K562 (cell line): ENCODE measurements at regions not wholly inside any gene's neighbourhood (a gene's known extent, or its start where the extent isn't known, plus 50 kb on each side); places are given as distances from the start of the nearest gene placed in this dataset.

Source experiments
- ATAC-seq: fragments of 200-7000 bp; cut with Tn5 transposase; 3 replicates; pipeline ENCODE4 v1.9.1; 2020; ENCODE audit warnings: moderate library complexity
- BruUV-seq: library from RNA; stranded (reverse); fragments of 400-500 nt; replicated peaks from 2 replicates; lab custom pipeline; 2021; lab: Mats Ljungman, UMichigan
- CTCF ChIA-PET: fragments of 300-600 bp; formaldehyde crosslinking; extraction: SDS; loops from one replicate; lab custom pipeline; 2021; ENCODE audit warnings: low intra/inter-chr PET ratio; lab: Yijun Ruan, JAX
- POLR2A ChIA-PET: fragments of 300-600, 350-650 bp; sonication (Branson Sonifier 250); formaldehyde crosslinking; extraction: SDS; loops from one replicate; lab custom pipeline; 2021; ENCODE audit warnings: antibody characterized with exemption, inconsistent platforms; lab: Yijun Ruan, JAX
- DNase-seq, 4 experiments: peaks; one replicate each; pipeline versions ENCODE4 v3.0.0 to v3.0.0-alpha.2; 2011 to 2018; ENCODE audit warnings: low spot score in 3 of 4, mixed read lengths in 3 of 4; ENCODE audit errors: extremely low read depth in 1 of 4
- FAIRE-seq: peaks from 2 replicates; lab custom pipeline; 2011; peaks lifted over from hg19 to GRCh38; lab: Jason Lieb, UNC
- H2AFZ ChIP-seq: 2 replicates; pipeline ENCODE4 v1.6.0; 2011; ENCODE audit warnings: low read depth, low read length, control low read depth, inconsistent platforms
- H3K27ac ChIP-seq: fragments of 200-600 bp; 3 replicates; pipeline ENCODE4 v1.8.0; 2011; ENCODE audit warnings: low read depth, mild to moderate bottlenecking, control low read depth, inconsistent platforms, low read length, moderate library complexity, mixed read lengths; ENCODE audit errors: extremely low read depth
- H3K27me3 ChIP-seq, 2 experiments: fragments of 300-600 bp in 1 of 2; 2 replicates in 1 of 2; 3 replicates in 1 of 2; pipeline versions ENCODE4 v1.6.0 to v1.8.0; 2011; ENCODE audit warnings: inconsistent platforms in 2 of 2, low read length in 2 of 2, mild to moderate bottlenecking in 1 of 2, mixed read lengths in 1 of 2, moderate library complexity in 1 of 2; ENCODE audit not compliant: control insufficient read depth in 2 of 2, insufficient read depth in 2 of 2
- H3K36me3 ChIP-seq: fragments of 300-600 bp; 3 replicates; pipeline ENCODE4 v1.8.0; 2011; ENCODE audit warnings: mild to moderate bottlenecking, low read length, inconsistent platforms; ENCODE audit not compliant: control insufficient read depth, insufficient read depth
- H3K4me1 ChIP-seq, 2 experiments: fragments of 200-600 bp in 1 of 2; replicated peaks in 1 of 2; 2 replicates in 1 of 2; 3 replicates in 1 of 2; pipeline versions ENCODE4 v1.5.1 to v1.8.0; 2011; ENCODE audit warnings: inconsistent platforms in 2 of 2, low read length in 2 of 2, mild to moderate bottlenecking in 1 of 2, mixed read lengths in 1 of 2, moderate library complexity in 1 of 2; ENCODE audit not compliant: control insufficient read depth in 2 of 2, insufficient read depth in 2 of 2
- H3K4me2 ChIP-seq: 2 replicates; pipeline ENCODE4 v1.6.1; 2011; ENCODE audit warnings: low read length, control low read depth, inconsistent platforms, mixed read lengths; ENCODE audit not compliant: insufficient read depth
- H3K4me3 ChIP-seq: fragments of 200-600 bp; sonication (generic), shearing (Covaris generic); 2 replicates; pipeline ENCODE4 v1.5.1; 2016; ENCODE audit warnings: control low read depth, inconsistent platforms
- H3K79me2 ChIP-seq: fragments of 200-600 bp; 3 replicates; pipeline ENCODE4 v1.8.0; 2011; ENCODE audit warnings: low read length, inconsistent platforms; ENCODE audit not compliant: control insufficient read depth, insufficient read depth
- H3K9ac ChIP-seq, 2 experiments: 2 replicates each; pipeline versions ENCODE4 v1.6.0 to v1.6.1; 2011; ENCODE audit warnings: low read depth in 2 of 2, low read length in 2 of 2, control low read depth in 1 of 2, inconsistent platforms in 1 of 2, mild to moderate bottlenecking in 1 of 2, mixed read lengths in 1 of 2; ENCODE audit not compliant: insufficient read depth in 1 of 2
- H3K9me1 ChIP-seq: one replicate; pipeline ENCODE4 v1.6.0; 2011; ENCODE audit warnings: inconsistent platforms, mild to moderate bottlenecking, low read length, moderate library complexity; ENCODE audit not compliant: control insufficient read depth, insufficient read depth
- H3K9me3 ChIP-seq: replicated peaks from 2 replicates; pipeline ENCODE4 v1.5.1; 2011; ENCODE audit warnings: low read depth, low read length, inconsistent platforms; ENCODE audit not compliant: control insufficient read depth, insufficient read depth
- H4K20me1 ChIP-seq: replicated peaks from 2 replicates; pipeline ENCODE4 v1.6.1; 2011; ENCODE audit warnings: low read length, inconsistent platforms, mixed read lengths; ENCODE audit not compliant: control insufficient read depth, insufficient read depth
- CHD1 ChIP-seq: fragments of 200-600 bp; sonication (generic); IDR thresholded peaks from one replicate; pipeline ENCODE4 v1.6.1; 2012; ENCODE audit warnings: mild to moderate bottlenecking, moderate library complexity, low read length, inconsistent platforms
- EP300 ChIP-seq: IDR thresholded peaks from 2 replicates; pipeline ENCODE4 v1.6.1; 2012; ENCODE audit warnings: low read length, improper control_type of control experiment
- EZH2 ChIP-seq: IDR thresholded peaks from 2 replicates; pipeline ENCODE4 v1.6.1; 2012; ENCODE audit warnings: low read depth, mild to moderate bottlenecking, inconsistent platforms, low read length, borderline replicate concordance
- HCFC1 ChIP-seq: IDR thresholded peaks from 2 replicates; pipeline ENCODE4 v1.6.1; 2012; ENCODE audit warnings: low read depth, low read length, improper control_type of control experiment
- NFATC3 ChIP-seq: fragments of 450-650 bp; IDR thresholded peaks from 2 replicates; pipeline ENCODE4 v1.6.1; 2017; ENCODE audit warnings: mild to moderate bottlenecking
- PML ChIP-seq: IDR thresholded peaks from 2 replicates; pipeline ENCODE4 v1.6.1; 2012; ENCODE audit warnings: low read length, inconsistent platforms
- SIN3B ChIP-seq: fragments of 450-650 bp; IDR thresholded peaks from 2 replicates; pipeline ENCODE4 v1.6.1; 2017; ENCODE audit warnings: low read depth, mild to moderate bottlenecking, moderate library complexity
- VEZF1 ChIP-seq: fragments of 200-800 bp; sonication (Bioruptor generic); IDR thresholded peaks from 2 replicates; pipeline ENCODE4 v1.6.1; 2017; ENCODE audit warnings: missing genetic modification characterization, missing compliant biosample characterization
- ZNF561 ChIP-seq: fragments of 450-650 bp; formaldehyde crosslinking; conservative IDR thresholded peaks from 2 replicates; pipeline ENCODE4 v1.4.0; 2020; ENCODE audit warnings: mild to moderate bottlenecking, moderate library complexity
- WGBS: fragments of 100-300 bp; shearing (Covaris generic); methylation state at CpG from one replicate; pipeline ENCODE4 v1.1.6; 2016; ENCODE audit warnings: low coverage, mixed read lengths; ENCODE audit not compliant: insufficient coverage; ENCODE audit errors: missing lambda C conversion rate; 5-methylcytosine and 5-hydroxymethylcytosine counted together
- in situ Hi-C: fragments of 300-500 bp; cut with MboI; formaldehyde crosslinking; loops from 4 replicates; pipeline ENCODE4 v1.15.0; 2018; ENCODE audit warnings: inconsistent platforms, mixed read lengths
- intact Hi-C: fragments of 100-400 bp; cut with micrococcal nuclease; formaldehyde crosslinking; loops from 2 replicates; pipeline ENCODE4 v1.14.2; 2022
- TF ChIP-seq, protein P1 (sequence below): sonication (generic); formaldehyde crosslinking; IDR thresholded peaks from 2 replicates; pipeline ENCODE4 v1.8.0; 2022; ENCODE audit warnings: mild to moderate bottlenecking, missing genetic modification reagents

GRCh38 chr4:34766935-34767334 is 1477.4 kb downstream of the ARAP2 start (continued):
- TF ChIP-seq VEZF1 (CRISPR knock-in tag), result no peak
- TF ChIP-seq ZNF561 (CRISPR knock-in tag), result no peak
- no peak for TF ChIP-seq EZH2
- TF ChIP-seq, protein P1, sequence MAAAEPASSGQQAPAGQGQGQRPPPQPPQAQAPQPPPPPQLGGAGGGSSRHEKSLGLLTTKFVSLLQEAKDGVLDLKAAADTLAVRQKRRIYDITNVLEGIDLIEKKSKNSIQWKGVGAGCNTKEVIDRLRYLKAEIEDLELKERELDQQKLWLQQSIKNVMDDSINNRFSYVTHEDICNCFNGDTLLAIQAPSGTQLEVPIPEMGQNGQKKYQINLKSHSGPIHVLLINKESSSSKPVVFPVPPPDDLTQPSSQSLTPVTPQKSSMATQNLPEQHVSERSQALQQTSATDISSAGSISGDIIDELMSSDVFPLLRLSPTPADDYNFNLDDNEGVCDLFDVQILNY (CRISPR knock-in tag), result no peak
- no peak for TF ChIP-seq NFATC3

GRCh38 chr4:34767407-34767806 is 1476.9 kb downstream of the ARAP2 start:
- no peak for FAIRE-seq
- Histone ChIP-seq H3K4me3 (no peak overlapping the region), H3K9me1 (no peaks in the 10 kb centered on the region), H3K27me3 (no peaks in the 10 kb centered on the region), H3K79me2 (no peaks in the 10 kb centered on the region), H3K9me3 (no peaks in the 10 kb centered on the region), H3K4me2 (no peak overlapping the region), H2AFZ (no peak overlapping the region), H3K36me3 (no peaks in the 10 kb centered on the region), H3K4me1 (no peaks in the 10 kb centered on the region), H3K9ac (no peak overlapping the region), H3K27ac (no peak overlapping the region), H4K20me1 (no peaks in the 10 kb centered on the region)
- no peak for ATAC-seq
- in situ Hi-C loops, result no loop called here
- WGBS, result 6% methylated on average over 2 of the region's 2 CpGs
- CTCF ChIA-PET, result no interaction called here
- peak in 1 of 4 experiments; percentile 0 for DNase-seq
- POLR2A ChIA-PET, result no interaction called here
- no TSS peak for BruUV-seq
- intact Hi-C loops, result no loop called here
- TF ChIP-seq CHD1, result no peak
- TF ChIP-seq EP300, result no peak
- TF ChIP-seq SIN3B, result no peak
- no peak for TF ChIP-seq PML
- no peak for TF ChIP-seq HCFC1
- TF ChIP-seq, all 486 proteins: peak for 0
